D341Med (cell line): ENCODE measurements at regions not wholly inside any gene's neighbourhood (a gene's known extent, or its start where the extent isn't known, plus 50 kb on each side); places are given as distances from the start of the nearest gene placed in this dataset.

Experiments
- DNase-seq: peaks from one replicate; pipeline ENCODE4 v3.0.0; 2012; ENCODE audit warnings: low spot score

DNA sequence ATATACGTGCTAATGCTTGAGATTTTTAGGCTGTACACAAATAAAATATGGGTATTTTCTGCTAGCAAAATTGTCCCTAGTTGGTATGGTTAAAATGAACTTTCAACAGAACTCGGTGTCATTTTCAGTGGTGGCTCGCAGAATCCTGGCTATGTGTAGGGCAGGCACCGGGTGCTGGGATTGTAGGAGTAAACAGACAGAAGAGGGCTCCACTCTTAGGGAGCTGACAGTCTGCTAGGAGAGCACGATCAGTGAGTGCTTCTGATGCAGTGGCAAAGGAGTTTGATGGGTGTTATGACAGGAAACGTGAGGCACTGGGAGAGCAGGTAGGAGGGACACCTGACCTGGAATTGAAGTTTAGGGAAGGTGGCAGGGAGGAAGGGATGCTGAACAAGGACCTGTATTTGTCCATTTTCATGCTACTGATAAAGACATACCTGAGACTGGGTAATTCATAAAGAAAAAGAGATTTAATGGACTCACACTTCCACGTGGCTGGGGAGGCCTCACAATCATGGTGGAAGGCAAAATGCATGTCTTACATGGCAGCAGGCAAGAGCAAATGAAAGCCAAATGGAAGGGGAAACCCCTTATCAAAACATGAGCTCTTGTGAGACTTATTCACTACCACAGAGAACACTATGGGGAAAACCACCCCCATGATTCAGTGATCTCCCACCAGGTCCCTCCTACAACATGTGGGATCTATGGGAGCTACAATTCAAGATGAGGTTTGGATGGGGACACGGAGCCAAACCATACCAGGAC lies 105.4 kb upstream of the LCLAT1 start:
- no peak for DNase-seq

DNA sequence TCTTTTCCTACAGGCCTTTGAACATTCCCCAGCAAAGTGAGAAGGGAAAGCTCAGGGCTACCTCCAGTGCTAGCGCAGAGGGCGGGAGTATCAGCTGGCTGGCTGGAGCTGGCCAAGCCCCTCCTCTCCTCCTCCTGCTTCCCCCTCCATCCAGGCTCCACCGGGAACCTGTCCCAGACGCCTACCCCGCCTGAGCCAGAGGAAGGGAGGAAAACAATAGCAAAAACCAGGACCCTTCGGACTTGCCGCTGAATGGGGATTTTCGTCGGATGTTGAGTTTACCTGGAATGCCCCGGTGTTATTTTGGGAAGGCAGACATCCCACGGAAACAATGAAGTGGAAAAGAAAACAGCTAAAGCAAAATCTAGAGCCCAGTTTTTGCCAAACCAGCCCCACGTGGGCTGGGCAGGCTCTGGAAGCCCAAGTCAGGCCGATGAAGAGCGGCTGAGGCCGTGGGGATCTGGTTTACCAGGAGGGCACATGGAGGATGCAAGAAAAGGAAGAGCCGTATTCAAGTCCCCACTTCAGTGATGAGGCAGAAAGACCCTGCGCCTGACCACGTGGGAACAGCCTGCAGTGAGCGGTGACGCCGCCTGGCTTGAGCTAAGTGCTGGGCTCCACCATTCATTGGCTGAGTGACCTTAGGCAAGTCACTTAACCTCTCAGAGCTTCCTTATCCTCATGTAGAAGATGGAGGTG lies 100.4 kb upstream of the LCLAT1 start:
- DNase-seq: no peak

DNA sequence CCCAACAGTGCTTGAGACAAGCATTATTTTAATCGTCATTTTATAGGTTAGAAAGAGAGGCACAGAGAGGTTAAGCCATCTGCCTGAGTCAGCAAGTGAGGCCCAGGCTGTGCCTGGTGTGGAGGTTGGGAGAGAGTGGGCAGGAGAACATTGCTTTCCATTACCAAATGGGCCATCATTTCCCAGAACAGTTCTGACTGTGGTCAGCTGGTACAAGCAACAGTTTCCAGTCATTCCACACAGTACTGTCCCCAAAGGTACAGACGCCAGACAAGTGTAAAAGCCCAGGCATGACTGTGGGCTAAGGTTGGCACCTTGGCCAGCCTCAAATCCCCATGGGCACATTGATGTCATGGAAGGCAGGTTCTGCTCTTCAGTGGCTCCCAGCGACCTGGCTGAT lies 98.2 kb upstream of the LCLAT1 start:
- no peak for DNase-seq

DNA sequence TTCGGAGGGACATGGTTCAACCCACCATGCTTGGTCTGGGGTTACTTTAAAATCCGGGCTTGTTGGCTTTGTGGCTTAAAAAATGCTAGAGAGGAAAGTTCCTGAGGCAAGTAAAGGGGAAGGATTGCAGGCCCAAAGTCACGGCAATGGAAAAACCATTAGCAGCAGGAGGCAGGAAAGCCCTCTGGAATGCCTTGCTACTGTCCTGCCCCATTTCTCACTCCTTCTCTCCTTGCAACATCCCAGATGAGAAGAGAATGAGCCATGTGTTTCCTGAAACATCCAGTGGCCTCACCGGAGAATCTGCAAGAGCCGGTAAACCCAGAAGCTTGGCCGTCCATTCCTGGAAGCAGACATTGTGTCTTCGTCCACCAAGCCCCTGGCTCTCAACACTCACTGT lies 97.4 kb upstream of the LCLAT1 start:
- no peak for DNase-seq

DNA sequence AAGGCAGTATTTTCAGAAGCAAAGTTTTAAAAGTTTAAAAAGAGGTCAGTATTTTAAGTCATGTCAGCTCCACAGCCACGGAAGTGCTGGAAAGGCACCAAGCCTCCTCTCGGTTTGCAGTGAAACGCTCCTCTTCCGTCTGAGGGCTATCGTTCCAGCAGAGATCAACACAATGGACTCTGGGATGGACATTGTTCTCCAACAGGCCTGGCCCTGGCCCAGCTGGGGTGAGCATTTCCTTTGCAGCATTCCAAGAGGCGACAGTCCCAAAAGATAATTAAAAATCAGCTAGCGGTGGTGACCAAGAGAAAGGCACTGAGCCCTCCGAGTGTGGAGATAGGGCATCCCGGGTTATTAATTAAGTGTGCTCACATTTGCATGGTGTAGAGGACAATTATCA lies 95.9 kb upstream of the LCLAT1 start:
- no peak for DNase-seq

DNA sequence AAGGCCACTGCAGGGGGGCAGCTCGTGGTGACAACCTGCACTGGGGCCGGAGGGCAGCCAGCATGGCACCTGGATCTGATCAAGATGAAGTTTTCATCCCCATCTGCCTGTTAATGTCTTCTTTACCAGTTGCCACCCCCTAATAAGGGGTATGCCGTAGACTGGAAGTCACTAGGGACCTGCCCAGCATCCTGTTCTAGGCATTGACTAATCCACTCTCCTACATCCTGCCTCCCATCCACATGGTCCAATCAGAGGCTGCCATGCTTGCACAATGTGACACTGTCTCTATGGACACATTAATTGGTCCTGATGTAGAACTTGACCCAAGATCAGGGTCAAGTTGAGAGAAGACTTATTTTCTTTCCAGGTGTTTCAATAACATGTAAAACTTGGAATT lies 95.1 kb upstream of the LCLAT1 start:
- no peak for DNase-seq

DNA sequence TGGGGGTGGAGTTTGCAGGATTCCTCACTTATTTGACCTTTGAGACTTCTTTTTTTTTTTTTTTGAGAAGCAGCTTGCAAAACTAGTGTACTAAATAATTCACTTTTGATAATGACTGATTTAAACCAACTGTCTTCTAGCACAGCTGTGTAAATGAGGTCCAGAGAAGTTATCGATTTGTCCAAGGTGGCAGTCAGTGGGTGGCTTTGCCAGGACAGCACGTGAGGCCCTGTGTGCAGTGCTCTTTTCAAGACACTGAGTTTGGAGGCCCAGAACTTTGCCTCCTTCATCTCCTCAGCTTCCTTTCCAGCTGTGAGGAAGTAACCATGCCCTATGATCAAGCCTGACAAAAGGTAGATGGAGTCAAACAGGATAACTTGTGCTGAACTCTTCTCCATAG lies 92.9 kb upstream of the LCLAT1 start:
- DNase-seq: no peak

DNA sequence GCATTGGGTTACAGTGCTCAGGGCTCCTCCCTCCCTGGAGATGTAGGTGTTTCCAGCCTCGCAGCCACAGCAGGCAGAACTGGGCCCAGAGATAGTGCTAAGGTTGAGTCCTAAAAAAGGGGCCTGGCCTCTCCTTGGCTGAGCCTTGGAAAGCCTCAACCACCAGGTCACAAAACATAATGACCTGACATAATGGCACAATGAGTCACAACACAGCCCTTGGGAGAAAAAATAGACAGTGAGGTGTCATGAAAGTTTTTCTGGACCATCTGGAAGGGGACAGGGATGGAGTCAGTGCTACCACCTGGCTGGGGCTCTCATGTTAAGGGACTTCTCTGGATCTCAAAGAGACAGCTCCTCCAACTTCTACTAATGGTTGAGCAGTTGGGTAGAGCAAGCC lies 92.4 kb upstream of the LCLAT1 start:
- no peak for DNase-seq

DNA sequence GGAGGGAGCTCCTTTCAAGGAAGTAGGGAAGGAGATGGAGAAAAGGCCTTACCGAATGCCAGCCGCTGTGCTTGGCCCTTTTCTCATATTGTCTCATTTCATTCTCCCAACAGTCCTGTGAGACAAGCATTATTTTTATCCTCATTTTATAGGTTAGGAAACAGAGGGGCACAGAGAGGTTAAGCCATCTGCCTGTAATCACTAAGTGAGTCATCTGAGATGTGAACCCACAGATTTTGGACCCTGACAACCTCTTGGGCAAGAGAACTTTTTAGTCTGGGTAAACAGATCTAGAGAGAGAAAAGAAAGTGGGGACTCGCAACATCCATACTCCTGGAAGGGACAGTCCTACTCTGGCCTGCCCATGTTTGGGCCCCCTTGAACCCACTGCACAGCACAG lies 91.7 kb upstream of the LCLAT1 start:
- no peak for DNase-seq

DNA sequence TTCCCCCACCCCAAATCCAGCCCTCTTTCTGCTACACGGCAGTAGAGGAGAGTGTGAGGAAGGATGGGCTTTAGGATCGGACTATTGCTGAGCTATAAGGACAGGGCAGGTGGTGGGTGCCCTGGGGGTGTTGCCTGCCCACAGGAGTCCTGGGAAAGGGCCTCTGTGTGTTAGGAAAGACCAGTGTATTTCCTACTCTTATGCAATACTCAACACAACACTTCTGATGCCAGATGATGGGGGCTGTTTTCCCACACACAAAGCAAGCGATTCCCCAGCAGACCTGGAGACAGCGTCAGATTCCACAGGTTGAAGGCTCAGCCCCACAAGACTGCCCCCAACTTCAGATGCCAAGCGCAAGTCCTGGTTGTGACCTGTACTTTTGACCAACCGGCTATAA lies 91.0 kb upstream of the LCLAT1 start:
- no peak for DNase-seq

DNA sequence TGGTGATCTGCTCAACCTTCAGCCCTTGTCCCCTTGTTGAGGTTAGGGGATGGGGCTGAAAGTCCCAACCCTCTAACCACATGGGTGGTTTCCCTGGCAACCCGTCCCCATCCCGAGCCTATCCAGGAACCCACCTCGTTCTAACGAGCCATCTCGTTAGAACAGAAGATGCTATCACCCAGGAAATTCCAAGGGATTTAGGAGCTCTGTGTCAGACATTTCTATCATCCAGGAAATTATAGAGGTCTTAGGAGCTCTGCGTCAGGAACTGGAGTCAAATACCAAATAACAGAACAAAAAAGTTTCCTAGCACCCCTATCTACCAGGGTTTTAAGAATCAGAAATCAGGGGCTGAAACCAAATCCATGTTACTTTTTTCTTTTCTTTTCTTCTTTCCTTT lies 90.3 kb upstream of the LCLAT1 start:
- no peak for DNase-seq

DNA sequence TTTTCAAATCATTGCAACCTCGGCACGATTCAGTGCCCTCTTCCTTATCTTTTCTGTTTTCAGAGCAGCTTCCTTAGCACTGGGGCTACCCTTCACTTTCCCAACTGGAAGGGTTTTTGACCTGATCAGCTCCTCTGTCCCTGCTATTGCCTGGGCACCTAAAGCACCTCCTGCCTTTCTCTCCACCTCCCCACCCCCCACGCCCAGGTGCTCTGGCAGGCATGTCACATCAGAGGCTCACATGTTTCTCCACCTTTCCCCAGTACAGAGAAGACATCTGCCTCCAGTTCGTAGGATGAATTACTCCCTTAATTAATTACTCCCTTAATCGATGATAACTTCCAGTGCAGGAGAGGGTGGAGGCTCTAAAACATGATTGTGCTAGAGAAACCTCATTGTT lies 88.7 kb upstream of the LCLAT1 start:
- DNase-seq: no peak

DNA sequence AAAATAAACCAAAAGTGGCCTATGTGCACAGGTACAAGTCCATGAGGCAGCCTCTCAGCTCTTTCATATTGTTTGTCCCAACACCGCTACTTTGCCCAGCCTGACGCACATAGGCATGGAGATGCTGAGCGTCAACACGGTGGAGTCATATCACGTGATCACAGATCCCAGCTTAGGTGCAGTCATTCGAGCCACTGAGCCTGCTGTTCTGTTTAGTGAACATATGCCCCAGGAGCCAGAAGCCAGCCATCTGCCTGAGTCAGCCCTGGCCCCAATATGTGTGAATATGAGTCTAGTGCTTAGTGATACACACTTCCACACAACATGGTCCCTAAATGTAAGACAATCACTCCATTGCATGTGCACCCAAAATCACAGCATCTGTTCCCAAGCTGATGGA lies 88.2 kb upstream of the LCLAT1 start:
- no peak for DNase-seq

DNA sequence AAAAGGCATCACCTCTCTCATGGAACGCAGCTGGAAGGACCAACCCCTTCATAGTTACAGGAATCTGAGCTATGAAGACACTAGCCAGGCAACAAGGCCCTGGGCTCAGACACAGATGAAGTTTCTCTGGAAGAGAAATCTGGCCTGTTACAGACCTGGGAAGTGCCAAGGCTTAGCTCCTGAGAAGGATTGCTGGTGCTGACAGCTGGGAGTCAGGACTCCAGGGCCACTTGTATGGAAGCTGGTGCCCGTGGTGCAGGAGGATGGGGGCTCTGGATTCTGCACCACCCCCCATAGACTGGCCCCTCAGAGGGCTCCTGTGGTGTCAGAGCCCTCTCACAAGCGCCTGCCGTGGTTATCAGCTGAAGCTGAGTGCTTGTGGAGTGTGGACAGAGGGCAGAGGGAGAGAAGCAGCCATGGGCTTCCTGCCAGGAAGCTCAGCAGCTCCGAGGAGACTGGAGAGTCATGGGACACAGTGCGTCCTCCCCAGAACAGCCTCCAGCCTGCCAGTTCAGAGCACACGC lies 87.3 kb upstream of the LCLAT1 start:
- no peak for DNase-seq

DNA sequence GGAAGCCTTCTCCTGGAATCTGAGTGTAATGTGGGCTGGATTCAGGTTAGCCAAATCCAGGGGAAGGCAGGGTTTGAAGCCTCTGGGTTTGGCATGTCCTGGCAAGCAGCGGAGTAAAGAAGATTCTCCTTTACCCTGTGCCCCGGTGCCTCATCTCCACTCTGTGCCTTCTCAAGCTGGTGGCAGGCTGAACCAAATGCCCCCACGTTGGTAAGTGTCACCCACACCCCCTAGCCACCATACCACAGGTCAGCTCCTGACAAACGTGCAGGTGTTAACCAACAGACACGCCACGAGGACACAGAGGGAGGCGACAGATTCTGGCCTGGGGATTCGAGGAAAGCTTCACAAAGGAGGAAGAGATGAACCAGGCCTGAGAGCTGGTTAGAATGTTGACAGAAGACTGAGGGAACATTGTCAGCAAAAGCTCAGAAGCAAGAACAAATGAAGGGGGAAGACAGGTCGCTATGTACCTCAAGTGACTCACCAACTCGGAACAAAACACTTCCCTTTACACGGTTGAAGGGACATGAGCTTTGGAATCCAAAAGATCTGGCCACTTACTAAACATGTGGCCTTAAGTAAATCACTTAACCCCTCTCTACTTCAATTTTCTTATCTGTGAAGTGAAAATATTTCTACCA lies 85.2 kb upstream of the LCLAT1 start:
- no peak for DNase-seq

DNA sequence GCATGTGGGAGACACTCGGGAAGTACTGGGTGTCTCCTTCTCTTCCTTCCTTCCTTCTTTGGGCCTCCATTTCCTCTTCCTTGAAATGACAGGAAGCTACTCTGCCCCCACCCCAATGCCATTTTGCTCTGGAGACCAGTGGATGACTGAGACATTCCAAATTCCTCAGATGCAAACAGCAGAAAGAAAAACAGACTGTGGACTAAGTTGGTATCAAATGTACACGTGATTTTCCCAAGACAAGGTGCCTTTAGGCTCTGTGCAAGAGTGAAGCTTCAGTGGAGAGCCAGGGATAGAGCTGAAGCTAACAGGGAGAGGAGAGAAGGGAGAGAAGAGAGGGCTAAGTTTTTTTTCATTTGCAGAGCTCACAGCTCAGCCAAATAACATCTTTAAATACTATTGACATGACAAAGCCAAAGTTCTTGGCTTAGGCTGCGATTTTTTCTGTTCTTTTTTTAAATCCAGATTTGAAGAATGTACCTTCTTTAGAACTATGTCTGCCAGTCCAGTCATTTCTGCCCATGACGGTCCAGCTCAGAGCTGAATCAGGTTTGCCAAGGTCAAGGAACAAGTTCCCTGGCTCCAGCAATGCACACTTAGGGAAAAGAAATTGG lies 84.5 kb upstream of the LCLAT1 start:
- no peak for DNase-seq

DNA sequence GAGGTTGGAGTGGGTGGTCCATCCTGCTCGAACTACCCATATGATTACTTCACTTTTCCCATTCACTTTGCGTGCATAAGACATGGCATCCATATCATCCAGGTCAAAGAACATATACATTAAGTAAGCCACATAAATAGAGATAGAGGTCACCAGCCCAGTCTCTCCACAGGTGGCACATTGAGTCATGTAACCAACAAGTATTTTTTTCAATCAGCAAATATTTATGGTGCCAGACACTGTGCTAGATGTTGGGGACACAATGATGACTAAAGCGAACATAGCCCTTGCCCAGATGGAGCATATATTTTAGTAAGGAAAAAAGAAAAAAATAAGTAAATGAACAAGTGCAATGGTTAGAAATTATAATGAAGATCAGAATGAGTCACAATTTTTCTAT lies 83.6 kb upstream of the LCLAT1 start:
- no peak for DNase-seq

DNA sequence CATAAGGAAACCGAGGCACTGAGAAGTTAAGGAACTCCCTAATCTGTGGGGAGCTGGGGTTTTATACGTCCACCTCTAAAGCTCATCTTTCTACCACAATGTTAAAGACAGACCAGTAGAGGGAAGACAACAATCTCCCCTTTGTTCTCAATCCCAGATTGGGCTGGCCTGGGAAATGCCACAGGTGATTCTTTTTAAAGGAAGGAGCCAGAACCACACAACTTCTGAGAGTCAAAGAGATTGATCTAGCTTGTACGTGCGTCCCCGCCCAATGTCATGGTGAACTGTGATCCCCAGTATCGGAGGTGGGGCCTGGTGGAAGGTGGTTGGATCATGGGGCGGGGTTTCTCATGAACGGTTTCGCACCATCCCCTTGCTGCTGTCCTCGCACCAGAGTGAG lies 81.8 kb upstream of the LCLAT1 start:
- no peak for DNase-seq

DNA sequence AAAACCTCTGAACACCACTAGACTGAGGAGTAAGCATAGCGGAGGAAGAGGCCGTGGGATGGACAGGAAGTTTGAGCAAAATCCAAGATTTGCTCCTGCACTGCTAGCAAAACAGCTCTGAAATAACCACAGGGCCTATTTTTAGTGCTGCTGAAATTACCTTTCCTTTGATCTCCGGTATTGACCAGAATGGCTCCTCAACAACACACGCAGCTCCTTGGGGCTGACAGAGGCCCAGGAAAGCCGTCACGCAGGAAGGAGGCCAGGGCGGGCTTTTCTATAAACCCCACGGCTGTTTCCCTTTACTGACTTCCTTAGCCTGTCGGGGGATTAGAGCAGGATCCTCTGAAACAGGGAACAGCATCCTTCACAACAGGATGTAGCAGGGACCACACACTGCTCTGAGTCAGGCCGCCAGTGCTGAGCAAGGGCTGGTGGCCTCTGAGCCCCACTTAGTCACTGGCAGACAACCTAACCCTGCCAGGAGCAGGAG lies 80.8 kb upstream of the LCLAT1 start:
- no peak for DNase-seq

DNA sequence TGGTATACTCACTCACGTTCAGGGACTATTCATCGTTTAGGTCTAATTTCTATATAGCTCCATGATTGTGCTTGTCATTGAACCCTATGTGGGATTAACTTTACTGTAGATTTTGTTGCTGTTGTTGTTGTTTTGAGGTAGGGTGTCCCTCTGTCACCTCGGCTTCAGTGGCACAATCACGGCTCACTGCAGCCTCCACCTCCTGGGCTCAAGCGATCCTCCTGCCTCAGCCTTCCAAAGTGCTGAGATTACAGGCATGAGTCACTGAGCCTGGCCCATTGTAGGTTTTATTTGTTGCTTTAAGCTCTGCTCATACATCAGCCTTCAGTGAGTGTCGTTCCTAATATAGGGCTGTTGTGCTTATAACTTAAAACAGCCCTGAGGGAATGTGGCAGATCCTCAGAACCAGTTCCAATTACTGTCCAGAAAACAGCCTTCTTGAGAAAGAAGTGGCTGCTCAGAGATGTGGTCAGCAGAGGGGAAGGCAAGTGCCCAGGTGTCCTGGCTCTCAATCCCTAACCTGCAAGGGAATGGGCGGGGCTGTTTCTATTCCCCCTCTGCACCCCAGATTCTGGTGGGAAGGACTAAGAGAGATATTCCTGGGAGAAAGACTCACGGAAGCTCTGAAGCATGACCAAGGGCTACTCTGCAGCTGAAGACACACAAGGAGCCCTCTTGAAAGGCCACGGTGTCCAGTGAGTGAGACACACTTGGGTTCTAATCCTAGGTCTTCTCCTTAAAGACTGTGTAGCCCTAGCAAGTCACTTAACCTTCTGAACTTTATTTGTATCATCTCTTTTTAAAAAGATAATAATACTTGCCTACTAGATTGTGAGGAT lies 79.6 kb upstream of the LCLAT1 start:
- DNase-seq: no peak

DNA sequence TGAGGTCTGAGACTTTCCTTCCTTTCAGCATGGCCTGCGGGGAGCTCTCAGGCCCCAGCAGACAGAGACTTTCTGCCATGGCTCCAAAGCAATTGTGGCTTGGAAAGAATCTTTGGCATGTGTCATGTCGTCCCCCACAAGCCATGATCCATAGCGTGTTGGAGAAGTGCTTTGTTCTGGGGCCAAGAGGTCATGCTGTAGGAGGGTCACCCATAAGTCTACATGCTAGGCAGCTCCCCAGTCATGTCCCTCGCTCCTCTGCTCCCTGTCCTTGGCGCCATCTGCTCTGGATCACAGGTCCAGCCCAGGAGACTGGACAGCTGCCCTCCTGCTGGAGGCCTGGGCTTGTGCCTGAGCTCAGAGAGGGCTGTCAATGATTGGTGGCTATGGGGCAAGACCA lies 78.8 kb upstream of the LCLAT1 start:
- no peak for DNase-seq
